ENCODE measurements at regions not wholly inside any gene's neighbourhood (a gene's known extent, or its start where the extent isn't known, plus 50 kb on each side); places are given as distances from the start of the nearest gene placed in this dataset.

DNA sequence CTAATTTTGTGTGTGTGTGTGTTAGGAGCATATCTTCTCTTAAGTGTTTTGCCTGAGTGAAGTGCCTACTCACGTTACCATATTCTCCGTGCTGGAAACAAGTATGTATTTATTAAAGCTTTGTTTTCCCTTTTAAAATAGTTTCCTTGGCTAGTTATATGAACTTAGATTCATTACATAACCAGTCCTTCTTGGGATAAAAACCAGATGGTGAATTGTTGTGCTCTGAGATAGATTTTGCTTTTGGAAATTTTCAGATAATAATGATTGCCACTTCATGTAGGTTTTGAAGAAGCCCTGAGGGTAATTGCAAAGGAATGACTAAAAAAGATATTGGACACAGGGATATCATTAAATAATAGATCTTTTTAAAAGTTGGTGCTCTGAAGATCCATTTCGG is 390.2 kb upstream of the SGO1 start:
- H3K4me1 ChIP-seq (ENCODE audit: control insufficient read depth, extremely low read depth, insufficient read depth, low read length), result no peaks in the 10 kb centered on the region
- TF ChIP-seq, protein P1, sequence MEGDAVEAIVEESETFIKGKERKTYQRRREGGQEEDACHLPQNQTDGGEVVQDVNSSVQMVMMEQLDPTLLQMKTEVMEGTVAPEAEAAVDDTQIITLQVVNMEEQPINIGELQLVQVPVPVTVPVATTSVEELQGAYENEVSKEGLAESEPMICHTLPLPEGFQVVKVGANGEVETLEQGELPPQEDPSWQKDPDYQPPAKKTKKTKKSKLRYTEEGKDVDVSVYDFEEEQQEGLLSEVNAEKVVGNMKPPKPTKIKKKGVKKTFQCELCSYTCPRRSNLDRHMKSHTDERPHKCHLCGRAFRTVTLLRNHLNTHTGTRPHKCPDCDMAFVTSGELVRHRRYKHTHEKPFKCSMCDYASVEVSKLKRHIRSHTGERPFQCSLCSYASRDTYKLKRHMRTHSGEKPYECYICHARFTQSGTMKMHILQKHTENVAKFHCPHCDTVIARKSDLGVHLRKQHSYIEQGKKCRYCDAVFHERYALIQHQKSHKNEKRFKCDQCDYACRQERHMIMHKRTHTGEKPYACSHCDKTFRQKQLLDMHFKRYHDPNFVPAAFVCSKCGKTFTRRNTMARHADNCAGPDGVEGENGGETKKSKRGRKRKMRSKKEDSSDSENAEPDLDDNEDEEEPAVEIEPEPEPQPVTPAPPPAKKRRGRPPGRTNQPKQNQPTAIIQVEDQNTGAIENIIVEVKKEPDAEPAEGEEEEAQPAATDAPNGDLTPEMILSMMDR (conservative IDR thresholded peaks at IDR 0.05 in 1 of 2, IDR thresholded peaks at IDR 0.05 in 1 of 2; ENCODE audit: low read depth in 1 of 2, low read length in 2 of 2), result no peak
- no peak for TF ChIP-seq EZH2 (IDR thresholded peaks at IDR 0.05; ENCODE audit: low read length, missing control alignments)
- H3K9ac ChIP-seq (ENCODE audit: insufficient read depth, low read length), result no peak overlapping the region
- no peak for DNase-seq (ENCODE audit: low read depth in 2 of 2)
- H2AFZ ChIP-seq (ENCODE audit: low read length), result no peak overlapping the region
- H3K4me3 ChIP-seq (replicated peaks in 1 of 4; ENCODE audit: control extremely low read depth in 1 of 4, insufficient read depth in 1 of 4, low read depth in 3 of 4, low read length in 4 of 4), result no peak overlapping the region
- no peaks in the 10 kb centered on the region for H3K27me3 ChIP-seq (ENCODE audit: control insufficient read depth, insufficient read depth, low read length)
- no peaks in the 10 kb centered on the region for H4K20me1 ChIP-seq (ENCODE audit: control insufficient read depth, extremely low read depth, insufficient read depth, low read length)
- no peaks in the 10 kb centered on the region for H3K9me3 ChIP-seq (ENCODE audit: control insufficient read depth, insufficient read depth, low read depth, low read length)
- no peak overlapping the region for H3K27ac ChIP-seq (ENCODE audit: insufficient read depth, low read length)
- H3K36me3 ChIP-seq (ENCODE audit: control insufficient read depth, insufficient read depth, low read length), result no peaks in the 10 kb centered on the region
- H3K4me2 ChIP-seq (ENCODE audit: extremely low read depth, insufficient read depth, low read length), result no peak overlapping the region
- no peaks in the 10 kb centered on the region for H3K79me2 ChIP-seq (ENCODE audit: control insufficient read depth, insufficient read depth, low read length)

DNA sequence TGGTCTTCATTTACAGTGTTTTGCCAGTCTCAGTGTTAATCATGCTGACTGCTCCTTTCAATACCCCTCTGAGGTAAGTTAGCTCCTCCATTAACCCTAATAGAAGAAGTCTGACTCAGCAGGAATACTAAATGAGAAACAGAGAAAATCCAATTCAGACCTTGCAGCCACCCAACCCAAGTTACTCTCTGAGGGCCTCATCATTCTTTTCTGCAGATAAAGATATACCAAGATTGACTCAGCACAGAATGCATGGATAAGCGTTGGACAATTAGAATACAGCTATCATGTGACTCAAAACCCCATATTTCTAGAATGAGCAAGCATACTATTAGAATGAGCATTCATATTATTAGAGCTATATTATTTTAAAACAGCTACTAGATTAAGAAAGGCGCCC is 389.1 kb upstream of the SGO1 start:
- Histone ChIP-seq H2AFZ (ENCODE audit: low read length) (no peak overlapping the region), H3K9ac (ENCODE audit: insufficient read depth, low read length) (no peak overlapping the region)
- DNase-seq (ENCODE audit: low read depth in 2 of 2), result peak; percentile 40 to 86

DNA sequence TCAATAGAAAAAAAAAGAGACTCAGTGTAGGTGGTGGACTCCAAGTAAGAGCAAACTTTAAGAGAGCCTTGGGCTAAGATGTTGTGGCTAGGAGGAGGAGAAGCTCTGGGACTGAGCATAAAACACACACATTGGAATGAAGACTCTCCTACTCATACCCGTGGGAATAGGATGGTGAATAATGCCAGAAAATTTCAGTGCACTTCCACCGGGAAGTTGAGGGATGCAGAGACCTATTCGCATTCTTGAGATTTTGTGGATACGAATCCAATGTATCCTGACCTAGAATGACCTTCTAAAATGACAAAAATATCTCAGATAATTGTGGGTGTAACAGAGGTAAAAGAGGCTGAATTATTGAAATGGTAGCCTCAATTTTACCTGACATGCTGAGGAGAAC is 388.7 kb upstream of the SGO1 start:
- no peaks in the 10 kb centered on the region for H3K9me3 ChIP-seq (ENCODE audit: control insufficient read depth, insufficient read depth, low read depth, low read length)
- H4K20me1 ChIP-seq (ENCODE audit: control insufficient read depth, extremely low read depth, insufficient read depth, low read length), result no peaks in the 10 kb centered on the region
- no peak overlapping the region for H3K4me3 ChIP-seq (replicated peaks in 1 of 4; ENCODE audit: control extremely low read depth in 1 of 4, insufficient read depth in 1 of 4, low read depth in 3 of 4, low read length in 4 of 4)
- peak; percentile 12 to 95 for DNase-seq (ENCODE audit: low read depth in 2 of 2)
- no peaks in the 10 kb centered on the region for H3K36me3 ChIP-seq (ENCODE audit: control insufficient read depth, insufficient read depth, low read length)
- H3K4me2 ChIP-seq (ENCODE audit: extremely low read depth, insufficient read depth, low read length), result peak overlapping the region; percentile 36
- no peak overlapping the region for H2AFZ ChIP-seq (ENCODE audit: low read length)
- no peaks in the 10 kb centered on the region for H3K27me3 ChIP-seq (ENCODE audit: control insufficient read depth, insufficient read depth, low read length)
- no peaks in the 10 kb centered on the region for H3K79me2 ChIP-seq (ENCODE audit: control insufficient read depth, insufficient read depth, low read length)
- H3K4me1 ChIP-seq (ENCODE audit: control insufficient read depth, extremely low read depth, insufficient read depth, low read length), result no peaks in the 10 kb centered on the region
- no peak overlapping the region for H3K9ac ChIP-seq (ENCODE audit: insufficient read depth, low read length)
- TF ChIP-seq, protein P1 (conservative IDR thresholded peaks at IDR 0.05 in 1 of 2, IDR thresholded peaks at IDR 0.05 in 1 of 2; ENCODE audit: low read depth in 1 of 2, low read length in 2 of 2), result no peak
- peak overlapping the region; percentile 16 for H3K27ac ChIP-seq (ENCODE audit: insufficient read depth, low read length)

More for the DNA sequence above, 389.1 kb upstream of the SGO1 start:
- H3K79me2 ChIP-seq (ENCODE audit: control insufficient read depth, insufficient read depth, low read length), result no peaks in the 10 kb centered on the region
- H3K27ac ChIP-seq (ENCODE audit: insufficient read depth, low read length), result peak overlapping the region; percentile 16
- H3K9me3 ChIP-seq (ENCODE audit: control insufficient read depth, insufficient read depth, low read depth, low read length), result no peaks in the 10 kb centered on the region
- no peaks in the 10 kb centered on the region for H3K4me1 ChIP-seq (ENCODE audit: control insufficient read depth, extremely low read depth, insufficient read depth, low read length)
- H3K36me3 ChIP-seq (ENCODE audit: control insufficient read depth, insufficient read depth, low read length), result no peaks in the 10 kb centered on the region
- H3K4me3 ChIP-seq (replicated peaks in 1 of 4; ENCODE audit: control extremely low read depth in 1 of 4, insufficient read depth in 1 of 4, low read depth in 3 of 4, low read length in 4 of 4), result no peak overlapping the region
- H4K20me1 ChIP-seq (ENCODE audit: control insufficient read depth, extremely low read depth, insufficient read depth, low read length), result no peaks in the 10 kb centered on the region
- no peaks in the 10 kb centered on the region for H3K27me3 ChIP-seq (ENCODE audit: control insufficient read depth, insufficient read depth, low read length)
- no peak for TF ChIP-seq EZH2 (IDR thresholded peaks at IDR 0.05; ENCODE audit: low read length, missing control alignments)
- TF ChIP-seq, protein P1 (conservative IDR thresholded peaks at IDR 0.05 in 1 of 2, IDR thresholded peaks at IDR 0.05 in 1 of 2; ENCODE audit: low read depth in 1 of 2, low read length in 2 of 2), result no peak
- peak overlapping the region; percentile 36 for H3K4me2 ChIP-seq (ENCODE audit: extremely low read depth, insufficient read depth, low read length)

Measured in fibroblast of lung (primary cell).